ENCODE measurements at regions not wholly inside any gene's neighbourhood (a gene's known extent, or its start where the extent isn't known, plus 50 kb on each side); places are given as distances from the start of the nearest gene placed in this dataset.

DNA sequence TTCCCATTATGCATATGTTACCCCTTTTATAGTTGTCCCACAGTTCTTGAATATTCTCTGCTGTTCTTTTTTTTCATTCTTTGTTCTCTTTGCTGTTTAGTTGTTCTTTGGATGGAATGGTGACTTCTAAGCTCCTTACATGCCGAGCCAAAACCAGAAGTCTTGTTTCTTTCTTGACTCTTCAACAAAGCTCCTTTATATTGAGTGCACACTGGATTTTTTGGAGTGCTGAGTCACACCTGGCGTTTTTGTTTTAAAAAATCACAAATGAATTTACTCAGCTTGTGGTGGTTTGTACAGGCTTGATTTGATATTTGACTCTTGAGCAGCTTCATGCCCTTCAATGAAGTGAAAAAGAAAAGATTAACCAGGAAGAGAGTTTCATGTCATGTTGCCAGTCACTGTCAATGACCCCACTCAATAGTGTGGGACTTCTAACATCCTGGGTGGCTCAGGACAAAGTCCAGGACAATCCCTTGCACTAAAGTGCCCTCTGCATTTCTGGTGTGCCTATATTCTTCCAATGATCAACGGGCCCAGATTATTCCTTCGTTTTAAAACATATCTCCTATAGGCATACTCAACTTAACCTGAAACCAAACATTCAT, 112.4 kb upstream of the SLC38A4 start (continued):
- TF ChIP-seq, protein P1, sequence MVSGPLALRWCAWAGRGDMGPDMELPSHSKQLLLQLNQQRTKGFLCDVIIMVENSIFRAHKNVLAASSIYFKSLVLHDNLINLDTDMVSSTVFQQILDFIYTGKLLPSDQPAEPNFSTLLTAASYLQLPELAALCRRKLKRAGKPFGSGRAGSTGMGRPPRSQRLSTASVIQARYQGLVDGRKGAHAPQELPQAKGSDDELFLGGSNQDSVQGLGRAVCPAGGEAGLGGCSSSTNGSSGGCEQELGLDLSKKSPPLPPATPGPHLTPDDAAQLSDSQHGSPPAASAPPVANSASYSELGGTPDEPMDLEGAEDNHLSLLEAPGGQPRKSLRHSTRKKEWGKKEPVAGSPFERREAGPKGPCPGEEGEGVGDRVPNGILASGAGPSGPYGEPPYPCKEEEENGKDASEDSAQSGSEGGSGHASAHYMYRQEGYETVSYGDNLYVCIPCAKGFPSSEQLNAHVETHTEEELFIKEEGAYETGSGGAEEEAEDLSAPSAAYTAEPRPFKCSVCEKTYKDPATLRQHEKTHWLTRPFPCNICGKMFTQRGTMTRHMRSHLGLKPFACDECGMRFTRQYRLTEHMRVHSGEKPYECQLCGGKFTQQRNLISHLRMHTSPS (CRISPR knock-in tag; IDR thresholded peaks at IDR 0.05; ENCODE audit: low read depth), result no peak
- TF ChIP-seq FOXP4 (CRISPR knock-in tag; IDR thresholded peaks at IDR 0.05) (no peak), NCOR1 (IDR thresholded peaks at IDR 0.05; ENCODE audit: borderline replicate concordance, low read length) (no peak; the same call in 1 of the 2 replicates), ZNF207 (IDR thresholded peaks at IDR 0.05; ENCODE audit: borderline replicate concordance) (no peak), ZFP90 (CRISPR knock-in tag; IDR thresholded peaks at IDR 0.05; ENCODE audit: borderline replicate concordance) (no peak), HNF4G (IDR thresholded peaks at IDR 0.05; ENCODE audit: borderline replicate concordance, low read depth, low read length) (peak; percentile 78), HNF4G (CRISPR knock-in tag; IDR thresholded peaks at IDR 0.05; ENCODE audit: borderline replicate concordance, low read depth) (no peak), PRDM15 (CRISPR knock-in tag; IDR thresholded peaks at IDR 0.05) (no peak), YY1 (IDR thresholded peaks at IDR 0.05; ENCODE audit: insufficient read depth, insufficient replicate concordance, low read depth, low read length) (no peak), NFYB (CRISPR knock-in tag; IDR thresholded peaks at IDR 0.05) (no peak), CAMTA2 (CRISPR knock-in tag; IDR thresholded peaks at IDR 0.05; ENCODE audit: borderline replicate concordance) (no peak)
- TF ChIP-seq, protein P2, sequence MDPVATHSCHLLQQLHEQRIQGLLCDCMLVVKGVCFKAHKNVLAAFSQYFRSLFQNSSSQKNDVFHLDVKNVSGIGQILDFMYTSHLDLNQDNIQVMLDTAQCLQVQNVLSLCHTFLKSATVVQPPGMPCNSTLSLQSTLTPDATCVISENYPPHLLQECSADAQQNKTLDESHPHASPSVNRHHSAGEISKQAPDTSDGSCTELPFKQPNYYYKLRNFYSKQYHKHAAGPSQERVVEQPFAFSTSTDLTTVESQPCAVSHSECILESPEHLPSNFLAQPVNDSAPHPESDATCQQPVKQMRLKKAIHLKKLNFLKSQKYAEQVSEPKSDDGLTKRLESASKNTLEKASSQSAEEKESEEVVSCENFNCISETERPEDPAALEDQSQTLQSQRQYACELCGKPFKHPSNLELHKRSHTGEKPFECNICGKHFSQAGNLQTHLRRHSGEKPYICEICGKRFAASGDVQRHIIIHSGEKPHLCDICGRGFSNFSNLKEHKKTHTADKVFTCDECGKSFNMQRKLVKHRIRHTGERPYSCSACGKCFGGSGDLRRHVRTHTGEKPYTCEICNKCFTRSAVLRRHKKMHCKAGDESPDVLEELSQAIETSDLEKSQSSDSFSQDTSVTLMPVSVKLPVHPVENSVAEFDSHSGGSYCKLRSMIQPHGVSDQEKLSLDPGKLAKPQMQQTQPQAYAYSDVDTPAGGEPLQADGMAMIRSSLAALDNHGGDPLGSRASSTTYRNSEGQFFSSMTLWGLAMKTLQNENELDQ (CRISPR knock-in tag; IDR thresholded peaks at IDR 0.05; ENCODE audit: borderline replicate concordance), result no peak

Data from HepG2 (cell line).